NCI-H1930 (cell line): ENCODE measurements at regions not wholly inside any gene's neighbourhood (a gene's known extent, or its start where the extent isn't known, plus 50 kb on each side); places are given as distances from the start of the nearest gene placed in this dataset.
A peak's percentile ranks its signal among the peaks of the same experiment; 100 is the strongest.

Source experiments
- DNase-seq, 2 experiments: peaks; one replicate each; lab custom pipeline; 2025; lab: John Stamatoyannopoulos, UW

DNA sequence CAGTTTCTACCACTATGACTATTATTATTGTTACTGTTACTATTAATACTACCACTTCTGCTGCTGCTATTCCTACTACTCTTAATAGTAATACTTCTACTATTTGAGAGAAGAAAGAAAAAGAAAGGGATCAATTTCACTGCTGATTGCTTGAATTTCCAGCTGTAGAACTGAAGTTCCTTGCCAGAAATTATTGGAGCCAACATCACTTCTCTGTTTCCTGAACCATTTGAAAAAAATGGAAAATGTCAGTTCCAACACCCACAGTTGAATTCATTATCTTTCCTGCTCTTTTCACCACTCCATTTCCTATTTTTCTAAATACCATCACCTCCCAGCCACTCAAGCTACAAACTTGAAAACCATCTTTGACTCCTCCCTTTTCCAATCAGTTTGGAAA lies 54.1 kb upstream of the PIK3C2G start:
- no peak for DNase-seq

GRCh38 chr12:18206198-18206597 lies 55.1 kb upstream of the PIK3C2G start:
- DNase-seq, result no peak

DNA sequence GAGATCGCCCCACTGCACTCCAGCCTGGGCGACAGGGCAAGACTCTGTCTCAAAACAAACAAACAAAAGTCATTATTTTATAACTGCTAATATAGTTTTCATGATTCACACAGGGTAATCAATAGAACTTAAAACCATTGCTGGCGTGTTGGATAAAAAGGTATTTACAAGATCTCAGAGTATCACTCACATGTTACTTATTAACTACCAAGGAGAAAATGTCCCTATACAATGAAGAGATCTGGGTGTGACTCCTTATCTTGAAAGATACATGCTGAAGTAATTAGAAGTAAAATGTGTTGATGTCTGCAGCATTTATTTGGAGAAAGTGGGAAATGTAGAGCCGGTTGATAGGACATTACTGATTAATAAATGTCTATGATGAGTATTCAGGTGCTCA lies 57.3 kb upstream of the PIK3C2G start:
- no peak for DNase-seq

DNA sequence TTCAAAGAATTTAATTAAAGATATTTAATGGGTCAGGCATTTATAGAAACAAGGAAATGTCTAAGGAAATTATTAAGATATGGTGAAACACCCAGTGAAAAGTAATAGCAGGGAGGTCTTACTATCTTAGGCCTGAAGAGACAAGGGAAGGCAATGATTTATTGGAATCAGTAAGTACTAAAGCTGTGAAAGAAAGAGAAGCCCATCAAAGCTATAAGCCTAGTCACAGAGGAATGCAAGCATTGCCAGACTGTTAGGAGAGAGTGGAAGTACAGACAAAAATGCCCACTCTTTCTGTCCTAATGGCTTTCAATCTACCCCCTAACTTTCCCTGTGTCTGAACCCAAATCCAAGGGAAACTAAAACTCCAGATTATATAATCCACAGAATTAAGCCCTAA lies 69.2 kb upstream of the PIK3C2G start:
- DNase-seq, result no peak

DNA sequence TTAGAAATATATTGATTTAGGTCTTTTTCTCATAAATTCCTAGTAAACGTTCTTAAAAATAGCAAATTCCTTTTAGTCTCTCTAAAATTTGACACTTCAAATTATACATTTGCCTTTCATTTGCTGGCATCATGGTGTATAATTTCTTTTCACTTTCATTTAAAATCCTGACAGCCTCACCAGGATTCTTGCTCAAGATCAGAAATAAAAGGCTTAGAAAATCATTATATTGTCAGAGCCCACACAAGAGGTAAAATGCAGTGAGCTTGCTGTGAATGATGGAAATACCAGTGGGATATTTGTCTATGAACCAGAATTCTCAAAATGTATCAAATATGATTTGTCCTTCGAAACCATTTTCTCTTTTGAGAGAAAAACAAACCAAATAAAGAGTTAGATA lies 78.2 kb upstream of the PIK3C2G start:
- DNase-seq, result no peak

DNA sequence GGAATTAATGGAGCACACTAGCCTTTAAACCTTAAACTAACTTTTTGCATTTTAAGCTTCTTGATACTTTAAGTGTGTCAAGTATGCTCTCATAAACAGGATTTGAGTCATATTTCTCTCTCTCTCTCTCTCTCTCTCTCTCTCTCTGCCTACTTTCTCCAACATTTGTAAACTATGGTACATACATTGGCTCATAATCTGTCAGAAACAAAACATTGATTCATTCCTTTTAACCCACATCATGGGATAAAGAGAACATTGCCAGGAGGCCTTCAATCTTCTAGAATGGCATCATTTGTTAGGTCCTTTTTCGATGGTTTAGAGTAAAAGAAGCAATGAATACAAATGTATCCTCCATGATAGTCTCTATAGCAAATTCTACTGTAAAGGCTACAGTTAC lies 81.6 kb upstream of the RERGL start:
- DNase-seq, result no peak

DNA sequence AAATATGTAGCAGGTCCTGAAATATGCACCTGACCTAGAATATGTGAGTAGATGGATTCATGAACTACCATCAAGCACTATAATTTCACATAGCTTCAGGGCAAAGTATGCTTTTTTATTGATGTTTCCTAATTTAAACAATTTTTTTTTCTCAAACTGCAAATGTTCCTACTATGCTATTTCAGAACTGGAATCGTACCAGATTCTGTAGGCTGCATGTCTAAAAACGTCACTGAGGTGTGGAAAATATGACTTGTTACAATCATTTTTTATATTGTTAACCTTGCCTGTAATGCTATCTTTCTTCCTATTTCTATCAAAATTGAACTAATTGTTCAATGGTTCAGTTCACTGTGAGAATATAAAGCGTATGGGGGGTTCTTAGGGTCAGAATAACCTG lies 78.0 kb upstream of the RERGL start:
- no peak for DNase-seq

GRCh38 chr12:18165889-18166288 lies 75.9 kb upstream of the RERGL start:
- no peak for DNase-seq

- DNase-seq, result no peak
These were observed 75.5 kb upstream of the RERGL start for GRCh38 chr12:18165422-18165871.

GRCh38 chr12:18160901-18161300 lies 70.9 kb upstream of the RERGL start:
- DNase-seq, result no peak

DNA sequence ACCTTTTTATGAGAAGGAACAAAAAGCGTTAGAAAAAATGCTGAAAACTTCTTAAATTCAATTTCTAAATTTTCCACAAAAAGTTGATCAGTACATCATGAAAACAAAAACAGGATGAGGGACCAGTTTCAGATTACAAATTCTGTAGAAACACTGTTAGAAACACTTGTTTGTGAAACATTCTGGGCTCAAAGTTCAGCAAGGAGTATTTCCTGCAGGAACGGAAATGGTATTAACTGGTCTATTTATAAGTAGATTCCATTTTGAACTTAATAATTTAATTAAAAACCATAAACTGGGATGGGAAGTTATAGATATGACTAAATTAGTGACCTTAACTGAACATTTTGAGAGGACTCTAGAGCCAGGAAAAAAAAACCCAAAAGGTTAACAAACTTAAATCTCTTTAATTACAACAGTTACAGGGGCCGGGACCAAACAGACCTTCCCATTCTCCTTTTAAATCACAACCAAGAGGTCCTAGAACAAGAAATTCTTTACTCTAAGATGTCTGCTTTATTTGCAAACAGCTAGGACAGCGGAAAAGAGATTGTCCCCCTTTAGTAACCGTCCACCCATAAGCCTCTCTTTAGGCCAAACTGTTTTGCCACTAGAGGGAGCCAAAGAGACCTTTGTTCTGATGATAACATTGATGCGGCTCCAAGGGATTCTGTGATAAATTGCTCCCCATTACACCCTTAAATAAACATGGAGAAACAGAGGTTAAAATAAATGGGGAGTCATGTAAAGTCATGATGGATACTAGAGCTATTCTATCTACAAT lies 69.0 kb upstream of the RERGL start:
- no peak for DNase-seq

GRCh38 chr12:18153826-18154225 lies 63.8 kb upstream of the RERGL start:
- DNase-seq, result no peak

- no peak for DNase-seq
These were observed 61.0 kb upstream of the RERGL start for GRCh38 chr12:18151036-18151435.

GRCh38 chr12:18148961-18149360 lies 59.0 kb upstream of the RERGL start:
- no peak for DNase-seq

GRCh38 chr12:18146363-18146762 lies 56.4 kb upstream of the RERGL start:
- no peak for DNase-seq

GRCh38 chr12:18145924-18146323 lies 55.9 kb upstream of the RERGL start:
- no peak for DNase-seq

- peak in 1 of 2 experiments; percentile 66 for DNase-seq
These were observed 51.3 kb upstream of the RERGL start for GRCh38 chr12:18141048-18141982.

DNA sequence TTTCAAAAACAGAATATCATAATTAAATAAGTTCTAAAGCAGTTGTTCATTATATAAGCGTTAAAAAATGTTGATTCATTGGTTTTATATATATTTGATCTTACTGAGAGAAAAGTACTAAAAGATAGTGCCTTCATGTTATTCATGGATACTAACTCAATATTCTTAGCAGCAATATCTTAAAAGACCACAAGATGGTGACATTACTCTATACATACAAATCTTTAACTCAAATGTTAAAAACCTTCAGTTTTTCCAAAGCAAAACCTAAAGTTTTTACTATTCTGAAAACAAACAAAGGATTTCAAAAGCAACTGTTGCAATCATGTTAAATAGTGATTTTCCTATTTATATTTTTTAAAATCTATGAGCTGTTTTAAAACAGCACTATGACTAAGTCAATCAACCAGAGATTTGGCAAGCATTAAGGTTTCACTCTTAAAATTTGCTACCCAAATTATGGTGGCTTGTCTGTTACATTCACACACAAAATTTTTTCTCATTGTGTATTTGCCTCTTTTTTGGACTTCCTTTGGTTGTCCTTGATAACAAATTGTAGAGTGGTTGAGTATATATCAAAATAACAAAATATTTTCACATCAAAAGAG lies 50.1 kb upstream of the RERGL start:
- DNase-seq, result peak in 1 of 2 experiments; percentile 24
